HL-60 (cell line): ENCODE measurements at regions not wholly inside any gene's neighbourhood (a gene's known extent, or its start where the extent isn't known, plus 50 kb on each side); places are given as distances from the start of the nearest gene placed in this dataset.

Experiments used
- DNase-seq, 2 experiments: peaks; one replicate each; pipeline ENCODE4 v3.0.0-alpha.2; 2010 to 2020; ENCODE audit warnings: low read depth in 1 of 2, low spot score in 1 of 2
- H3K27ac ChIP-seq: fragments of 250-450 bp; sonication (Bioruptor Pico); replicated peaks from 2 replicates; pipeline ENCODE4 v1.5.1; 2020; ENCODE audit warnings: mild to moderate bottlenecking, moderate library complexity
- H3K27me3 ChIP-seq: fragments of 250-450 bp; sonication (Bioruptor Pico); 2 replicates; pipeline ENCODE4 v1.5.1; 2021; ENCODE audit warnings: mild to moderate bottlenecking, moderate library complexity; ENCODE audit not compliant: insufficient read depth, poor library complexity, severe bottlenecking
- H3K4me3 ChIP-seq: replicated peaks from 2 replicates; pipeline ENCODE4 v1.5.1; 2011; ENCODE audit warnings: mild to moderate bottlenecking, control low read depth, low read length; ENCODE audit not compliant: insufficient read depth
- GABPA ChIP-seq: IDR thresholded peaks from 2 replicates; pipeline ENCODE4 v1.6.1; 2012; ENCODE audit warnings: low read depth
- POLR2AphosphoS5 ChIP-seq: IDR thresholded peaks from 2 replicates; pipeline ENCODE4 v1.6.1; 2012; ENCODE audit warnings: low read depth
- SPI1 ChIP-seq: IDR thresholded peaks from 2 replicates; pipeline ENCODE4 v1.6.1; 2012; ENCODE audit warnings: low read depth, mild to moderate bottlenecking, borderline replicate concordance
- TF ChIP-seq, protein P1 (sequence below): IDR thresholded peaks from one replicate; pipeline ENCODE4 v1.5.1; 2011; ENCODE audit warnings: low read length, control low read depth, inconsistent platforms; ENCODE audit not compliant: insufficient read depth
- TF ChIP-seq, protein P2 (sequence below): IDR thresholded peaks from 2 replicates; pipeline ENCODE4 v1.6.1; 2012; ENCODE audit warnings: low read depth; ENCODE audit not compliant: insufficient replicate concordance

DNA sequence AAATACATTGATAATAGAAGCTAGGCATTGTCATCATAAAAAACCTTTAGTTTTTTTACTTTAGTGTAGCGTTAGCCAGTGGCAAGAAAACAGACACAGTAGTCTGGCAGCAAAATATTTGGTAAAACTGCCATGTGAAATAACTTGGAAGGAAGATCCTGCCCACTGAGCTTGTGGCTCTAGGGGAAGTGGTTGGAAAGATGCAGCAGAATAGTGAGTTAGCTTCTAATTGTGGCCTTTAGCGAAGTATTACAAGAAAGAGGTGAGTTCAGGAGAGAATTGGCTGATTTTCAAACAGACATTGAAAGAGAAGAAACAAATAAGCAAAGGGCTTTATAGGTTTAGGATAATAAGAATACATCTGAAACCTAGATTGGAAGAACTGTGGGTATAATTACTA, 1887.8 kb upstream of the CELF4 start:
- Histone ChIP-seq H3K27ac (no peak overlapping the region), H3K4me3 (no peak overlapping the region), H3K27me3 (no peaks in the 10 kb centered on the region)
- TF ChIP-seq SPI1: no peak
- TF ChIP-seq, protein P1, sequence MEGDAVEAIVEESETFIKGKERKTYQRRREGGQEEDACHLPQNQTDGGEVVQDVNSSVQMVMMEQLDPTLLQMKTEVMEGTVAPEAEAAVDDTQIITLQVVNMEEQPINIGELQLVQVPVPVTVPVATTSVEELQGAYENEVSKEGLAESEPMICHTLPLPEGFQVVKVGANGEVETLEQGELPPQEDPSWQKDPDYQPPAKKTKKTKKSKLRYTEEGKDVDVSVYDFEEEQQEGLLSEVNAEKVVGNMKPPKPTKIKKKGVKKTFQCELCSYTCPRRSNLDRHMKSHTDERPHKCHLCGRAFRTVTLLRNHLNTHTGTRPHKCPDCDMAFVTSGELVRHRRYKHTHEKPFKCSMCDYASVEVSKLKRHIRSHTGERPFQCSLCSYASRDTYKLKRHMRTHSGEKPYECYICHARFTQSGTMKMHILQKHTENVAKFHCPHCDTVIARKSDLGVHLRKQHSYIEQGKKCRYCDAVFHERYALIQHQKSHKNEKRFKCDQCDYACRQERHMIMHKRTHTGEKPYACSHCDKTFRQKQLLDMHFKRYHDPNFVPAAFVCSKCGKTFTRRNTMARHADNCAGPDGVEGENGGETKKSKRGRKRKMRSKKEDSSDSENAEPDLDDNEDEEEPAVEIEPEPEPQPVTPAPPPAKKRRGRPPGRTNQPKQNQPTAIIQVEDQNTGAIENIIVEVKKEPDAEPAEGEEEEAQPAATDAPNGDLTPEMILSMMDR: no peak
- TF ChIP-seq POLR2AphosphoS5: no peak
- TF ChIP-seq, protein P2, sequence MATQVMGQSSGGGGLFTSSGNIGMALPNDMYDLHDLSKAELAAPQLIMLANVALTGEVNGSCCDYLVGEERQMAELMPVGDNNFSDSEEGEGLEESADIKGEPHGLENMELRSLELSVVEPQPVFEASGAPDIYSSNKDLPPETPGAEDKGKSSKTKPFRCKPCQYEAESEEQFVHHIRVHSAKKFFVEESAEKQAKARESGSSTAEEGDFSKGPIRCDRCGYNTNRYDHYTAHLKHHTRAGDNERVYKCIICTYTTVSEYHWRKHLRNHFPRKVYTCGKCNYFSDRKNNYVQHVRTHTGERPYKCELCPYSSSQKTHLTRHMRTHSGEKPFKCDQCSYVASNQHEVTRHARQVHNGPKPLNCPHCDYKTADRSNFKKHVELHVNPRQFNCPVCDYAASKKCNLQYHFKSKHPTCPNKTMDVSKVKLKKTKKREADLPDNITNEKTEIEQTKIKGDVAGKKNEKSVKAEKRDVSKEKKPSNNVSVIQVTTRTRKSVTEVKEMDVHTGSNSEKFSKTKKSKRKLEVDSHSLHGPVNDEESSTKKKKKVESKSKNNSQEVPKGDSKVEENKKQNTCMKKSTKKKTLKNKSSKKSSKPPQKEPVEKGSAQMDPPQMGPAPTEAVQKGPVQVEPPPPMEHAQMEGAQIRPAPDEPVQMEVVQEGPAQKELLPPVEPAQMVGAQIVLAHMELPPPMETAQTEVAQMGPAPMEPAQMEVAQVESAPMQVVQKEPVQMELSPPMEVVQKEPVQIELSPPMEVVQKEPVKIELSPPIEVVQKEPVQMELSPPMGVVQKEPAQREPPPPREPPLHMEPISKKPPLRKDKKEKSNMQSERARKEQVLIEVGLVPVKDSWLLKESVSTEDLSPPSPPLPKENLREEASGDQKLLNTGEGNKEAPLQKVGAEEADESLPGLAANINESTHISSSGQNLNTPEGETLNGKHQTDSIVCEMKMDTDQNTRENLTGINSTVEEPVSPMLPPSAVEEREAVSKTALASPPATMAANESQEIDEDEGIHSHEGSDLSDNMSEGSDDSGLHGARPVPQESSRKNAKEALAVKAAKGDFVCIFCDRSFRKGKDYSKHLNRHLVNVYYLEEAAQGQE: no peak
- TF ChIP-seq GABPA: no peak
- no peak for DNase-seq

DNA sequence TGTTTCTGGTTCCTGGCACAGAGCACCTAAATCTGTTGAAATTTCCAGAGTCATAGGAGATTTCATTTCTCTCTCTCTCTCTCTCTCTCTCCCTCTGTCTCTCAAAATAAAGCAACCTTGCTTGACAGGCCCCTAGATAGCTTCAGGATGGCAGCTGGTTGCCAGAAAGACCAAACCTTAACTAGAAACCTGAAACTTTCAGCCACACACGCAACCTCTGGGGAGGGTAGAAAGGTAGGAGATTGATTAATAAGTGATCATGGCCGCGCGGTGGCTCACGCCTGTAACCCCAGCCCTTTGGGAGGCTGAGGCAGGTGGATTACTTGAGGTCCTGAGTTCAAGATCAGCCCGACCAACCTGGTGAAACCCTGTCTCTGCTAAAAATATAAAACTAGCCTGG, 1885.4 kb upstream of the CELF4 start:
- TF ChIP-seq SPI1 (no peak), GABPA (no peak), POLR2AphosphoS5 (no peak)
- TF ChIP-seq, protein P1: no peak
- TF ChIP-seq, protein P2: no peak
- no peaks in the 10 kb centered on the region for H3K27me3 ChIP-seq

DNA sequence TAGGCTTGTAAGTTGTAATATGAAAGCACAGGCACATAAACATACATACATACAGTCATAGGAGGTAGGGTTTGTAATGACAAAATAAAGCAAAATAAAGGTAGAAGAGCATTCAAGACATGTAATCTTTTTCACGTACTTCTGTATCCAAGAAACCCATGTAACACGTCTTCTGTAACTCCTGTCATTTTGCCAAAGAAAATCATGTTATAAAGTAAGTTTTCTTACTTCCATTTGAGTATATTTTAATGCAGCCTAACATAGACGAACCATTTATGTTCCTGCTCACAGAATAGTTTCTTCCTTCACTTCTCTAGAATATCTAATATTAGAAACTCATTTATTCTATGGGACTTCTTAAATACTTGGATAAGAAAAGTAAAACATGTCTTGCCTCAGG, 1884.0 kb upstream of the CELF4 start:
- no peak for TF ChIP-seq GABPA
- TF ChIP-seq, protein P2: no peak
- no peak for TF ChIP-seq POLR2AphosphoS5
- TF ChIP-seq SPI1: no peak
- TF ChIP-seq, protein P1: no peak
- Histone ChIP-seq H3K4me3 (no peak overlapping the region), H3K27ac (no peak overlapping the region), H3K27me3 (no peaks in the 10 kb centered on the region)
- no peak for DNase-seq

More for the DNA sequence above, 1885.4 kb upstream of the CELF4 start:
- no peak overlapping the region for H3K4me3 ChIP-seq
- no peak for DNase-seq
- no peak overlapping the region for H3K27ac ChIP-seq
